ENCODE measurements at regions not wholly inside any gene's neighbourhood (a gene's known extent, or its start where the extent isn't known, plus 50 kb on each side); places are given as distances from the start of the nearest gene placed in this dataset.

GRCh38 chr2:215604606-215605005 lies 168.7 kb upstream of the FN1 start:
- DNase-seq, result no peak

DNA sequence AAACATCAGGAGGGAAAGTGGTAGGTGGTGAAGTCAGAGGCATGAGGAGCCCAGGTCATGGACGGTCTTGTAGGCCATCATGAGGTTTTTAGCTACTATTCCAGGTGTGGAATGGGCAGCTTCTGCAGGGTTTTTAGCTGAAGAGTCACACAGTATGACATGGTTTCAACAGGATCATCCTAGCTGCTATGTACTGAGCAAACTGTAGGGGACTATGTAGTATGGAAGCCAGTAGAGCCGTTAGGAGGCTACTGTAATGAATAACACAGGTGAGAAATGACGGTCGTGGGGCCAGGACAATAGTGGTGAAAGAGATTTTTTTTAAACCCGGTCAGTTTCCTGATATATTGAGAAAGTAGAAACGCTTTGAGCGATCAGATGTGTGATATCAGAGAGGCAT lies 167.6 kb upstream of the FN1 start:
- DNase-seq, result no peak

DNA sequence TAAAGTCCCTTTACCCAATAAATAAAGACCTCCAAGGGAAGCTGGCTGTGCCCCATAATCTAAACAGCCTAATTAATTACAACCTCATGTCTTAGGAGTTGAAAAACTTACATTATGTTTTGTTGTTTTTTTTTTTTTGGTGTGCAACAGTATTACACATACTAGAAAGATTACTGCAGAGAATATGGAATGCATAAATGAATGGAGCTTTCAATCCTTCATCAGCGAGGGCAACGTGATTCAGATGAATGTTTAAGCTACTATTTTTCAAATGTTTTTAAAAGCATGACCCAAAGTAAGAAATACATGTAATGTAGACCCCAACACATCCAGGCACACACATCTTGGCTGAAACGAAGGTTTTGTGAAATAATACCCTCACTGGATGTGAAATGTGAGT lies 167.1 kb upstream of the FN1 start:
- no peak for DNase-seq

GRCh38 chr2:215601990-215602721 lies 166.3 kb upstream of the FN1 start:
- DNase-seq, result no peak

- no peak for DNase-seq
Observed at GRCh38 chr2:215601526-215601925, 165.7 kb upstream of the FN1 start.

GRCh38 chr2:215598376-215598975 lies 162.6 kb upstream of the FN1 start:
- DNase-seq, result no peak

DNA sequence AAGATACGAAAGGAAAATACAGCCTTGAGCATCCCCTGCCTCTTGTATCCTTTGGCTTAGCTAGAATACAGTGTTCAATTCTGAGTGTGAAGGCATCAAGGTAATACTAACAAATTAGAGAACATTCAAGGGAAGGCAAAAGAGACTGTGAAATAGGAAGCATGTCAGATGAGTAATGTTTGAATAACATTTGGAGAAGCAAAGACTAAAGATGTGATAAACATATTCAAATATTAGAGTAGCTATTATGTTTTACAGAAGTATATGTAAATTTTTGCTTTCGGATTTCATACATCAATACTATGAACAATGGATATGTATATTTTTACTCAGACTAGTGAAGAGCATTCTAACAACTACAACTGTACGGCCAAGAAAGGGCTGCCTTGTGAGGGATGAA lies 161.7 kb upstream of the FN1 start:
- DNase-seq, result no peak

DNA sequence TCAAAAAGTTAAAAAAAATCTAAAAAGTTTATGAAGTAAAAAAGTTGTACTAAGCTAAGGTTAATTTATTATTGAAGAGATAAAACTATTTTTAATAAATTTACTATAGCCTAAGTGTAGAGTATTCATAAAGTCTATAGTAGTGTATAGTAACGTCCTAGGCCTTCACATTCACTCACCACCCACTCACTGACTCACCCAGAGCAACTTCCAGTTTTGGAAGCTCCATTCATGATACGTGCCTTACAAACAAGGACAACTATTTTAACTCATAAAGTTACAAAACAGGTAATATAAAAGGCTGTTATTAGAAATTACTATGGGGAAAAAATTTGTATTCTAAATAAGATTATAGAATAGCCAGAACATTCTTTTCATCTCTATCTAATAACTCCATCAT lies 158.9 kb upstream of the FN1 start:
- no peak for DNase-seq

GRCh38 chr2:215590010-215590745 lies 154.3 kb upstream of the FN1 start:
- DNase-seq, result no peak

DNA sequence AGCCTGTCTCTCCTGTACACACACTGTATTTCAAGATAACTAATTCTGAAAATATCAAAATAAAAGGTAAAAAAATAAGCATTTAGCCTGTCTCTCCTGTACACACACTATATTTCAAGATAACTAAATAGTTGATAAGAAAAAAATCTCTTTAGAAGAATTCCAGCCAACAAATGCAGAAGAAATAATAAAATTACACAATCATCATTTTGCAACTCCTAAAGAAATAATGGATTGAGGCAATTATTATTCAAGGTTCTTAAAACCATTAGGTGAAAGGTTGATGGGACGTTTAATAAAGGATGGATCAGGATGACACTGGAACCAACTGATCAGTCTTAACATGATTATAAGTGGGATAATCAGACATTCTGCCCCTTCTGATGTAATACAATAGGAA lies 148.0 kb upstream of the FN1 start:
- DNase-seq, result no peak

DNA sequence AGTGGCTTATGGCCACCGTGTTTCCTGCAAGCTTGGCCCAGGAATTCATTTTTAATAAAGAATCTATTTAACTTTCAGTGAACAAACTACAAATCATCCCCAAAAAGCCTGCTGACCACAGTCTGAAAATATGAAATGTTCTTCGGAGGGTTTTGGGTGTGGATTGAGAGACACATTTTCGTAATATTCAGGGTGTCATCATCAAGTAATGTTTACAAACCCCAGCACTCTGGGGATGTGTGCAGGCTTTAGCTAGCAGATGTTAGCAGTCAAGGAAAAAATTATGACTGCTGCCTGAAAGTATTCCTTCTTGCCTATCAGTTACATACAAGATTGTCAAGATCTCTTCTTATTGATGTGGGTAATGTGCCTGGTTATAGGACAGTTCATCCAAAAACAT lies 143.9 kb upstream of the FN1 start:
- DNase-seq, result peak; percentile 79

GRCh38 chr2:215577356-215577755 lies 141.5 kb upstream of the FN1 start:
- DNase-seq, result no peak

- DNase-seq, result no peak
Observed at GRCh38 chr2:215576572-215576971, 140.7 kb upstream of the FN1 start.

DNA sequence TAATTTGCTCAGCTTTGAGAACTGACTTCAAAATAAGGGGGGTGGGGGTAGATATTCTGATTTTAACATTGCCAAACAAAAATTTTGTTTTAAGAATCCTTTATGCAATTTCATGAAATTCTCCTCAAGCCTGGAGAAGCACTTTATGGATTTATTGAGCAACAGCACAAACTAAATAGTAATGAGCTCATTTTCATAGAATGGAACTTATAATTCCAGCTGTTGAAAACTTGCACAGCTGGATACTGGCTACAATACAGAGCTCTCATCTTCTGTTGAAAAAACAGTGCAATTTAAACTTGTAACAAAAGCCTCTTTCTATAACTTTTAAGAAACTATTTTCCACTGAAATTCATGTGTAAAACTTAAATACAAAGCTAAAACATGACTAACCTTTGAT lies 137.6 kb upstream of the FN1 start:
- peak; percentile 54 for DNase-seq

GRCh38 chr2:215572341-215572848 lies 136.5 kb upstream of the FN1 start:
- no peak for DNase-seq

DNA sequence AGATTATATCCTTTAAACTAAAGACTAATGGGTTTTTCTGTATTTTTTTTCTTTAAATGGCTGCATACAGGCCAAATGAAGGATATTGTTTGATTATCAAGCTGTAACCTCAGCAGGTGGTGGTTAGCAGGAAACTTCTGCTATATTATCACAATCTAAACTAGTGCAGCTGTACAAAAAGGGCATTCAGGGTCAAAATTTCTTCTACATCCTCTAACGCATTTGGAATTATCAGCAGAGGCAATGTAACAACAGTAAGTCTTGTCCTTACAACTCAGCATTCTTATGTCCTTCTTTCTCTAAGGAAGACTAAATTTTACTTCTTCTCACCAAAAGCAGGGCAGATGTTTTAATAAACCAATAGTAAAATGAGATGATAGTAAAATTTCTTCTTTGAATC lies 135.8 kb upstream of the FN1 start:
- DNase-seq, result no peak

GRCh38 chr2:215567504-215567903 lies 131.6 kb upstream of the FN1 start:
- no peak for DNase-seq

- no peak for DNase-seq
Observed at GRCh38 chr2:215565897-215566296, 130.0 kb upstream of the FN1 start.

DNA sequence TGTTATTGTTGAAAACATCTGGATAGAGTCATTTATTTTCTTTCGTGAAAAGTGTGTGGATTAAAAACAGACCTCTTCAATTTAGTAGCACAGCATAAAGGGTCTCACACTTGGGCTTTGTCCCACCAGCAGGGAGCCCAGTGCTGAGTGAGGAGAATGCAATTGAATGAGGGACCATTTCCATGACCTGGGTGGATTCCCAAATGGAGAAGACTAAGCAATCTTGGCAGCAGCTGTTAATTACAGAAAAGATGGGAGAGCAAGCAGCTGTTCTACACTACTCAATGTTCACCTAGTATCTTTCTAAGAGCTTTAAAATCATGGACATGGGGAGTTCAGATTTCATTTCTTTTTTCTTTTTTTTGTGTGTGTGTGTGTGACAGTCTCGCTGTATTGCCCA lies 121.8 kb upstream of the FN1 start:
- DNase-seq, result peak; percentile 41

GRCh38 chr2:215556979-215557378 lies 121.1 kb upstream of the FN1 start:
- DNase-seq, result no peak

DNA sequence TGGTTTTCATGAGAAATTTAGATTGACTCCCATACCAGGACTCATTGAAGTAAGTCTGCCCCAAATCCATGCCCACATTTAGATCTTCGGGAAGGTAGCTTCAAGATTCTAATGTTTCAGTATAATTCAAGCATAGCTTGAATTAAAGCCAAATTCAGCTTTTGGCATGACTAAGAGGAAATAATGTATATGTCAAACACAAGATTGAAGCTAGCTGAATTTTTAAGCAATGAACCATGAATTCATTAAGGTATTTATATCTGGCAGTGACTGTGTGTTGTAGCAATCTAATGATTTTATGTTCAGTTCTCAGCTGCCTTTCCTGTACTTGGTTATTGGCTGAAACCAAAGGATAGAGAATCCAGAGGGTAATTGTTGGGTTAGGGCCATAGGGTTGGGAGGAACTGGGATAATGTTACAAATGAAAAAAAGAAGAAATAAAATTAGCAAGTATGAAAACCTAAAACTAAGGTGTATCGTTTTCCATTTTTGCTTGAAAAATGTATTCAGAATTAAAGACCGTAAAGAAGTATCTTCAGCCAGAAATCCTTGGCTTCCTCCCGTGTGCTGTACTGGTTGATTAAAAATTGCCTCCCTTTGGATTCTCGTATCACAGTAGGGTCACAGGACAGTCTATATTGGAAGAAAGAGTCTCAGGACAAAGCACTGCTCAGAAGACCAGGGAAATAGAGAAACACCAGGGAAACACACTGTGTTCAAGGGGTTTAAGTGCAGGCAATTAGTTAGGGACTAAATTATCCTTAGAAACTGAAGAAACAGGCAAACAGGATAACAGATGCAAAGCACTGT lies 119.0 kb upstream of the FN1 start:
- DNase-seq, result no peak

- DNase-seq, result no peak
Observed at GRCh38 chr2:215553946-215554345, 118.1 kb upstream of the FN1 start.

All from muscle of arm (tissue), 1 donor.